Uterus (tissue), 2 donors: ENCODE measurements at regions not wholly inside any gene's neighbourhood (a gene's known extent, or its start where the extent isn't known, plus 50 kb on each side); places are given as distances from the start of the nearest gene placed in this dataset.

Source experiments
- CTCF ChIP-seq, 4 experiments: fragments of 200-600 bp in 2 of 4; fragments of 450-650 bp in 2 of 4; sonication (generic) in 2 of 4; IDR thresholded peaks; one replicate each; pipeline ENCODE4 v1.5.1; 2016 to 2019; ENCODE audit warnings: antibody characterized with exemption in 4 of 4, mild to moderate bottlenecking in 2 of 4, moderate library complexity in 1 of 4
- POLR2A ChIP-seq, 2 donors: fragments of 450-650 bp; IDR thresholded peaks; one replicate each; pipeline ENCODE4 v1.6.1; 2016; ENCODE audit warnings: antibody characterized with exemption in 2 of 2, mild to moderate bottlenecking in 1 of 2, moderate library complexity in 1 of 2

- TF ChIP-seq CTCF (IDR thresholded peaks at IDR 0.05) (no peak), POLR2A (IDR thresholded peaks at IDR 0.05) (no peak)
Measured at GRCh38 chr4:13766761-13767540, 139.4 kb upstream of the BOD1L1 start.
